22Rv1 (cell line): ENCODE measurements at regions not wholly inside any gene's neighbourhood (a gene's known extent, or its start where the extent isn't known, plus 50 kb on each side); places are given as distances from the start of the nearest gene placed in this dataset.
"Not testable (repeated sequence)": the region's sequence is repeated elsewhere in the genome, so short reads cannot be mapped to it uniquely, and the experiment has no call there.

ENCODE experiments used
- ZFX ChIP-seq: fragments of 450-650 bp; IDR thresholded peaks from 2 replicates; pipeline ENCODE4 v1.6.1; 2017; ENCODE audit warnings: antibody characterized with exemption, borderline replicate concordance
- TF ChIP-seq, protein P1 (sequence below): fragments of 450-650 bp; IDR thresholded peaks from 2 replicates; pipeline ENCODE4 v1.5.1; 2017; ENCODE audit warnings: mild to moderate bottlenecking

DNA sequence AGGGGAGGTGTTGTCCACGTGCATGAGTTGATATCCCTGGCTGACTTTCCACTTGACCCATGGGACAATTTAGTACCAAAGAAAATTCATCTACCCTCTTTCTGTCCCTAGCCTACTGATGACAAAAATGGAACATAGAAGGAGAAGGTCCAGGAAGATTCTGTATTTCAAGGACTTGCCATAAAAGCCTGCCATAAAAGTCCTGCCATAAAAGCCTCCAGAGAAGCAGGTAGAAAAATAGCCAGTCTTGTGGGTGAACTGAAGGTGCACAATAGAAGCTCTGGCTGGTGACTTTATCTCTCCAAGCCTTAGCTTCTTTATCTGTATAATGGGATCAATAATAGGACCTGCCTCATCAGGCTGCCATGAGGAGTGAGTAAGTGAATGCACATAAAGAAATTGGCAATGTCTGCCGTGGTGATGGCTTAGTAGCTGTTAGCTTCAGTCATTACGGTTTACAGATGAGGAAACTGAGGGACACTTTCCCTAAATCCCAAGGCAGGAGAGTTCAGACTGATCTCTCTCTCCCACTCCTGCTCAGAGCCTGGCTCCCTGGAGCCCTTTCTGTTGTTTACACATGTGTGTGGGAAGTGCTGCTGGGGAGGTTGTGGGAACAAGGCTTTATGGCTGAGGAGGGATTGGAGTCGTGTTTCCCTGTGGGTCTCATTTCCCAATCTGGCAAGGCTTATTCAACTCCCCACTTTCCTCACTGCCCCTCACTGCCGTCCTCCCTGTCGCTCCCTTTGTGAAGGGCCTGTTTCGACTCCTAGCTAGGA, 101.5 kb downstream of the TRIM43 start:
- TF ChIP-seq, protein P1, sequence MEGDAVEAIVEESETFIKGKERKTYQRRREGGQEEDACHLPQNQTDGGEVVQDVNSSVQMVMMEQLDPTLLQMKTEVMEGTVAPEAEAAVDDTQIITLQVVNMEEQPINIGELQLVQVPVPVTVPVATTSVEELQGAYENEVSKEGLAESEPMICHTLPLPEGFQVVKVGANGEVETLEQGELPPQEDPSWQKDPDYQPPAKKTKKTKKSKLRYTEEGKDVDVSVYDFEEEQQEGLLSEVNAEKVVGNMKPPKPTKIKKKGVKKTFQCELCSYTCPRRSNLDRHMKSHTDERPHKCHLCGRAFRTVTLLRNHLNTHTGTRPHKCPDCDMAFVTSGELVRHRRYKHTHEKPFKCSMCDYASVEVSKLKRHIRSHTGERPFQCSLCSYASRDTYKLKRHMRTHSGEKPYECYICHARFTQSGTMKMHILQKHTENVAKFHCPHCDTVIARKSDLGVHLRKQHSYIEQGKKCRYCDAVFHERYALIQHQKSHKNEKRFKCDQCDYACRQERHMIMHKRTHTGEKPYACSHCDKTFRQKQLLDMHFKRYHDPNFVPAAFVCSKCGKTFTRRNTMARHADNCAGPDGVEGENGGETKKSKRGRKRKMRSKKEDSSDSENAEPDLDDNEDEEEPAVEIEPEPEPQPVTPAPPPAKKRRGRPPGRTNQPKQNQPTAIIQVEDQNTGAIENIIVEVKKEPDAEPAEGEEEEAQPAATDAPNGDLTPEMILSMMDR: not testable (repeated sequence)
- not testable (repeated sequence) for TF ChIP-seq ZFX
